ENCODE measurements at regions not wholly inside any gene's neighbourhood (a gene's known extent, or its start where the extent isn't known, plus 50 kb on each side); places are given as distances from the start of the nearest gene placed in this dataset.
A peak's percentile ranks its signal among the peaks of the same experiment; 100 is the strongest.

GRCh38 chr2:204046145-204046544 is 109.6 kb downstream of the ICOS start:
- no peak for DNase-seq (ENCODE audit: low read depth in 2 of 2)

- DNase-seq (ENCODE audit: low read depth in 2 of 2) = no peak
Observed at GRCh38 chr2:204049635-204050034, 113.1 kb downstream of the ICOS start.

- no peak for DNase-seq (ENCODE audit: low read depth in 2 of 2)
Observed at GRCh38 chr2:204050681-204051080, 114.1 kb downstream of the ICOS start.

GRCh38 chr2:204051476-204051875 is 114.9 kb downstream of the ICOS start:
- DNase-seq (ENCODE audit: low read depth in 2 of 2) = no peak

DNA sequence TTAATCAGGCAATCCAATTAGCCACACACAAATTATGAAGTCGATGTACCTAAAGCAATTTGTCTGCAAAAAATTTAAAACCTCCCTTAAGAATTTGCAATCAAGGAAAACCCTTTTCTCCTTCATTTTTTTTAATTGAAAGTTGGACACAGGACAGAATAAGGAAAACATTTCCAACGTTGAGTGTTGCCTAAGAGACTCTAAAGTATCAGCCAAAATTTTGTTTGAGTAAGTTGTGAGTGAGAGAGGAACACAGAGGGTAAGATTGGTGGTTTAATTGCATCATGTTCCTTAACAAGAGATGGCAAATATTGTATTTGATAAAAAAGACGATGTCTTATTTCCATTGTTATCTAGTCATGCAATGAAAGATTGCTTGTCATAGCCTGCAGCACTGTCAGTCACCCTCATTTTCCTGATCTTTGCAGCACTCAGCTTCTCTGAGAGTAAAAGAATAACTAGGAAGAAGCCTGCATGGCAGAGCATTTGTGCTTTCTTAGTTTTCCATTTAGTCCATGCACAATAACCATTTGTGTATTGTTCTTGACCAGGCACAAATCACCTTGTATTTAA is 115.5 kb downstream of the ICOS start:
- no peak for DNase-seq (ENCODE audit: low read depth in 2 of 2)

DNA sequence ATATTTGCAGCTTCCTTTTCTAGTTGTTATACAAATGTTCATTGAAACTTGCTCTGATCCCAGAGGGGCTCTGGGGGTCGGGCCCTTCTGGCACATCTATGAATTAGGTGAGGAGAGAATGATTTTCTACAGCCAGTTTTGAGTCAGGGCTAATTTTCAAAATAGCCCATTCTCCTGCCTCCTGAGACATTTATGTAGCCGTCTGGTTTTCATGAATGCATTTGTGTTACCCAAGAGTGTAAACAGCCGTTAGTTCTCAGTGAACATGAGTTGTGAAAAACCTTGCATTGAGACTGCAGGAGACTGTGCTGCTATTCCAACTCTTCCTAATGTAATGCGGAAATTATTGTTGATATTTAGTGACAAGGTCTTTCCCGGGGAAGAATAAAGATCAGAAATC is 122.5 kb downstream of the ICOS start:
- no peak for DNase-seq (ENCODE audit: low read depth in 2 of 2)

- DNase-seq (ENCODE audit: low read depth in 2 of 2) = no peak
Observed at GRCh38 chr2:204060841-204061240, 124.3 kb downstream of the ICOS start.

DNA sequence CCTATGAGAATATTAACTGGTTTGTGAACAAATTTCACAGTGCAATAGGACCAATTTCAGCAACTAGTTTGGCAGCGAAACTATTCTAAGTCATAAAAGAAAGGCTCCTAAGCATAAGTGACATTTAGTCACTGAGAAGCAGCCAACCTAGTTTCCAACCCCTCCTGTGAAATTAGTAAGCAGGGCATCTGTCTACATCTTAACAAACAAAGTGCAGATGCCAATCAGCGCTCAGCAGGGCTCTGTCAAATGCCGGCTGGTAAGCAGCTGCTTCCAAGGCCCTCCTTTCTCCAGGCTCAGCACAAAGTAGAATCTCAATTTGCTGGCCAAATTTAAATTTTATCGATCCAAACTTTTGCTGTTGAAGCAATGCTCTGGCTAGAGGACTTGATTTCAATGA is 124.7 kb downstream of the ICOS start:
- no peak for DNase-seq (ENCODE audit: low read depth in 2 of 2)

DNA sequence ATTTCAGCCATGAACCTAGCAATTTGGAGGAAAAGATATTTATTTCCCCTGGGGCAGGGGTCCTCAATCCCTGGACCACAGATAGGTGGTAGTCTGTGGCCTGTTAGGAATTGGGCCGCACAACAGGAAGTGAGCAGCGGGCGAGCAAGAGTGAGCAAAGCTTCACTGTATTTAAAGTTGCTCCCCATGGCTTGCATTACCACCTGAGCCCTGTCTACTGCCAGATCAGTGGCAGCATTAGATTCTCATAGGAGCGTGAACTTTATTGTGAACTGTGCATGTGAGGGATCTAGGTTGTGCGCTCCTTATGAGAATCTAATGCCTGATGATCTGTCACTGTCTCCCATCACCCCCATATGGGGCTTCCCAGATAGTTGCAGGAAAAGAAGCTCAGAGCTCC is 127.6 kb downstream of the ICOS start:
- no peak for DNase-seq (ENCODE audit: low read depth in 2 of 2)

DNA sequence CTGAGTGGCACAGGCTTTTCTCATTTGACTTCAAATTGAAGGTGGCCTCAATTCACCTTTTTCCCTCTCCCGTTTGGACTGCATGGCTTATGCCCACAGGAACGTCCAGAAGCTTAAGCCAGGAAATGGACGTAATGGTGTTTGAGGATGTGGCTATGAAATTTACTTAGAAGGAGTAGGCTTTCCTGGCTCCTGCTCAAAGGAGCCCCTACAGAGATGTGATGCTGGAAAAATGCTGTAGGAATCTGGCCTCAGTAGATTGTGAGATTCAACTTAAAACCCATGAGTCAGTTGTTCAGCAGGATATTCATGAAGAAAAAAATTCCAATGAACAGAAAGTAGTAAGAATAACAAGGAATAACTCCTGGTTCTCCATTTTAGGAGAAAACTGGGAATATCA is 129.0 kb downstream of the ICOS start:
- no peak for DNase-seq (ENCODE audit: low read depth in 2 of 2)

DNA sequence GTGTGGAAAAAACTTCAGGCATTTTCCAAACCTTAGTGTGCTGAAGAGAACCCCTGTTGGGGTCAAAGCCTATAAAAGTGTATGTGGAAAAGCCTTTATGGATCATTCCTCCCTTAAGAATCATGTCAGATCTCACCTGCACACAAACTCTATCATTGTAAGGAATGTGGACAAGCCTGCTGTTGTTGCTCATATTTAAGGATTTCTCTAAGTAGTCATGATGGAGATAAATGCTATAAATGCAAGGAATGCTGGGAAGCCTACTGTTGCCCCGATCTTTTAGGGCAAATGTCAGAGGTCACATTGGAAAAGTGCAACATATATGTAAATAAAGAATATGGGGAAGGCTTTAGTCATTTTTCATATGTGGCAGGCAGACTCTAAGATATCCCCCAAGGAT is 129.5 kb downstream of the ICOS start:
- no peak for DNase-seq (ENCODE audit: low read depth in 2 of 2)

DNA sequence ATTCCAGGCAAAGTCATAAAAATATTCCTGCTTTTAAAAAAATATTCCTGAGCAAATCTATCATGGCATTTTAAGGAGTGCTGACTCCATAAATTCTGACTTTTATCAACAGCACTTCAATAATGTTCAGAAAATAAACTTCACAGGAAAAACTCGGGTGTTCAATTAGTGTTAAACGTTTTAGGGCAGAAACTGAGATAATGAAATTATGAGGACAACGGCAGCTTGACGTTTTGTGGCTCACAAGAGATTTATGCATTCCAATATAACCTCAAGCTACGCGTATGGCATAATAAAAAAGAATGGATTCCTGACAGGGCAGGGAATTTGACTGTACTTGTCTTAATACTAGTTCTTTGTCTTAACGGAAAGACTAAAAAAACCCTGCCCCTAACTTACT is 133.2 kb downstream of the ICOS start:
- no peak for DNase-seq (ENCODE audit: low read depth in 2 of 2)

- peak in 1 of 2 donors; percentile 24 for DNase-seq (ENCODE audit: low read depth in 2 of 2)
Observed at GRCh38 chr2:204072443-204073324, 136.1 kb downstream of the ICOS start.

- no peak for DNase-seq (ENCODE audit: low read depth in 2 of 2)
Observed at GRCh38 chr2:204074456-204074855, 137.9 kb downstream of the ICOS start.

GRCh38 chr2:204078003-204078698 is 141.6 kb downstream of the ICOS start:
- DNase-seq (ENCODE audit: low read depth in 2 of 2) = no peak

- no peak for DNase-seq (ENCODE audit: low read depth in 2 of 2)
Observed at GRCh38 chr2:204081487-204082425, 145.2 kb downstream of the ICOS start.

DNA sequence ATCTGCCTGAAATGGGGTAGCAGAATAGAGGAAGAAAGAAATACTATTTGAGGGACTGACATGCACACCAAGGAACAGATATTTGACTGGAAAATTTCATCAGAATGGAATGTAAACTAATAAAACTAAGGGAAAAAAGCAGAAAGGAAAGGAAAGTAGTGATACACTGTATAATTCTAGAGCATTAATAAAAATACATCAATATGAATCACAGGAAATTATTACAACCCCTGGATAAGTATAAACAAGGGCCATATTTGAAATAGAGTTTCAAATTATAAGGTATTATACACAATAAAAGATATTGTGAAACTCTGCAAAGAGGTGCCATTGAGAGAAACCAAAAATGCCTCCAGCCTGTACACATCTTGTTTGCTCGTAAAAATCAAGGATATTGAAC is 149.6 kb downstream of the ICOS start:
- no peak for DNase-seq (ENCODE audit: low read depth in 2 of 2)

GRCh38 chr2:204089105-204089504 is 152.5 kb downstream of the ICOS start:
- DNase-seq (ENCODE audit: low read depth in 2 of 2) = no peak

- no peak for DNase-seq (ENCODE audit: low read depth in 2 of 2)
Observed at GRCh38 chr2:204089574-204089973, 153.0 kb downstream of the ICOS start.

DNA sequence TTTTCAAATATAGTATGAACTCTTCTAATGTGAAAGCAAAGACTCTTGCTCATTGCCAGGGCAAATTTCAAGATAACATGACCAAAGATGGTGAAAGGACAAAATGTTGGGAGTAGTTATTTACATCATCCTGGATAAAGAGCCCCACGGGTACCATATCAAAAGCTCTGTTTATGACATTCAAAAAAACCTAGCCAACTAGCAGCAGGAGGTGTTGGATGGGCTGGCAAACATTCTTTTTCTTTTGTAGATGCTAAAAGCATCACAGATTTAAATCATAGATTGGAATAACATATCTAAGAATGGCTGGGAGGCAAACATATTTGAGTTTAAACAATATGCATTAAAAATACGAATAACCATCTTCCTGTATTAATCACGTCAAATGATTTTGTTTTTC is 153.5 kb downstream of the ICOS start:
- DNase-seq (ENCODE audit: low read depth in 2 of 2) = no peak

DNA sequence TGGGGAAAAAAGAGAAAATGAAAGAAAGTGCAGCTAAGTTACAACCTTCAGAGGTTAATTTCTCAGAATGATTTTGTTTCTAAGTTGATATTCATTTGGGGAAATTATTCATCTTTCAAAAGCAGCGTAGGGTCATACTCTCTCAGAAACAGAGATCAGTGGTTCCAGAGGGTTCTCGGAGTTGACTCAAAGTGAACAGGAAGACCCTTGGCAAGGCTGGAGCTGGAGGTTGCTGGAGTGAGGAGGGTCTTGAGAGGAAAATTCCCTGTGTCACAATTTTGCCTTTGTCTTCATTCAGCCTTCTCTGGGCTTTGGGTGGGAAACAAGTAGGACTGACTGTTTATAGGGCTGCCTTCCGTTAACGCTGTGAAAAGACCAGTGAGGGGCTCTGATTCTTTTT is 168.2 kb downstream of the ICOS start:
- DNase-seq (ENCODE audit: low read depth in 2 of 2) = no peak

- DNase-seq (ENCODE audit: low read depth in 2 of 2) = peak in 1 of 2 donors; percentile 11
Observed at GRCh38 chr2:204108330-204108751, 171.8 kb downstream of the ICOS start.
